A673 (cell line): ENCODE measurements at regions not wholly inside any gene's neighbourhood (a gene's known extent, or its start where the extent isn't known, plus 50 kb on each side); places are given as distances from the start of the nearest gene placed in this dataset.

Experiments used
- BruUV-seq: library from RNA; stranded (reverse); fragments of 400-500 nt; replicated peaks from 2 replicates; lab custom pipeline; 2021; lab: Mats Ljungman, UMichigan
- CTCF ChIA-PET: fragments of 300-600 bp; sonication (Branson Sonifier 250); formaldehyde crosslinking; loops from one replicate; lab custom pipeline; 2022; ENCODE audit warnings: antibody characterized with exemption; lab: Charles Lee
- POLR2A ChIA-PET: fragments of 300-600 bp; sonication (Branson Sonifier 250); formaldehyde crosslinking; loops from one replicate; lab custom pipeline; 2022; ENCODE audit warnings: antibody characterized with exemption; ENCODE audit not compliant: low non-redundant PET; lab: Charles Lee
- DNase-seq: peaks from one replicate; pipeline ENCODE4 v3.0.0-alpha.2; 2015; ENCODE audit warnings: low spot score
- H3K27ac ChIP-seq: fragments of 200-600 bp; sonication (generic); 2 replicates; pipeline ENCODE4 v1.5.1; 2016; ENCODE audit warnings: mixed run types, low read depth, mild to moderate bottlenecking, mixed read lengths, antibody characterized with exemption, low read length; ENCODE audit not compliant: poor library complexity, severe bottlenecking
- H3K27me3 ChIP-seq: fragments of 200-600 bp; sonication (generic); replicated peaks from 2 replicates; pipeline ENCODE4 v1.6.1; 2017; ENCODE audit warnings: mixed run types, low read depth, mild to moderate bottlenecking, mixed read lengths, antibody characterized with exemption, low read length; ENCODE audit not compliant: insufficient read depth, poor library complexity
- H3K36me3 ChIP-seq: fragments of 200-600 bp; sonication (generic); 2 replicates; pipeline ENCODE4 v1.6.1; 2016; ENCODE audit warnings: mixed run types, mild to moderate bottlenecking, mixed read lengths, antibody characterized with exemption, low read length; ENCODE audit not compliant: insufficient read depth, poor library complexity, severe bottlenecking
- H3K4me1 ChIP-seq: fragments of 200-600 bp; sonication (generic); 2 replicates; pipeline ENCODE4 v1.6.1; 2017; ENCODE audit warnings: mixed run types, mild to moderate bottlenecking, mixed read lengths, antibody characterized with exemption, low read length; ENCODE audit not compliant: insufficient read depth, poor library complexity, severe bottlenecking
- H3K4me3 ChIP-seq: fragments of 200-600 bp; sonication (generic); 2 replicates; pipeline ENCODE4 v1.5.1; 2016; ENCODE audit warnings: low read depth, mixed run types, mild to moderate bottlenecking, mixed read lengths, low read length; ENCODE audit not compliant: poor library complexity, severe bottlenecking
- H3K9me3 ChIP-seq: fragments of 200-600 bp; sonication (generic); 2 replicates; pipeline ENCODE4 v1.6.1; 2016; ENCODE audit warnings: mixed run types, low read depth, mild to moderate bottlenecking, mixed read lengths, antibody characterized with exemption, low read length; ENCODE audit not compliant: poor library complexity, severe bottlenecking
- EZH2 ChIP-seq: fragments of 200-600 bp; sonication (generic); IDR thresholded peaks from 2 replicates; pipeline ENCODE4 v1.6.1; 2017; ENCODE audit warnings: borderline replicate concordance, low read depth, mild to moderate bottlenecking, mixed read lengths, antibody characterized with exemption, low read length; ENCODE audit not compliant: poor library complexity, severe bottlenecking
- intact Hi-C: fragments of 100-400 bp; cut with micrococcal nuclease; formaldehyde crosslinking; loops from one replicate; pipeline ENCODE4 v1.10.0; 2022; ENCODE audit not compliant: unreplicated experiment
- TF ChIP-seq, protein P1 (sequence below): fragments of 300-800, 200-600 bp; sonication (generic); conservative IDR thresholded peaks from 2 replicates; pipeline ENCODE4 v1.5.1; 2017; ENCODE audit warnings: low read depth, mild to moderate bottlenecking, antibody characterized with exemption, low read length, moderate library complexity, mixed read lengths

- no peaks in the 10 kb centered on the region for H3K4me1 ChIP-seq
- no peaks in the 10 kb centered on the region for H3K9me3 ChIP-seq
- intact Hi-C loops, result no loop called here
- POLR2A ChIA-PET, result no interaction called here
- BruUV-seq, result no TSS peak
- no peak overlapping the region for H3K4me3 ChIP-seq
- CTCF ChIA-PET, result no interaction called here
- no peak for DNase-seq
- no peaks in the 10 kb centered on the region for H3K36me3 ChIP-seq
- no peak overlapping the region for H3K27ac ChIP-seq
- H3K27me3 ChIP-seq, result peaks cover 7% of the 10 kb centered on the region
- no peak for TF ChIP-seq EZH2
- TF ChIP-seq, protein P1, sequence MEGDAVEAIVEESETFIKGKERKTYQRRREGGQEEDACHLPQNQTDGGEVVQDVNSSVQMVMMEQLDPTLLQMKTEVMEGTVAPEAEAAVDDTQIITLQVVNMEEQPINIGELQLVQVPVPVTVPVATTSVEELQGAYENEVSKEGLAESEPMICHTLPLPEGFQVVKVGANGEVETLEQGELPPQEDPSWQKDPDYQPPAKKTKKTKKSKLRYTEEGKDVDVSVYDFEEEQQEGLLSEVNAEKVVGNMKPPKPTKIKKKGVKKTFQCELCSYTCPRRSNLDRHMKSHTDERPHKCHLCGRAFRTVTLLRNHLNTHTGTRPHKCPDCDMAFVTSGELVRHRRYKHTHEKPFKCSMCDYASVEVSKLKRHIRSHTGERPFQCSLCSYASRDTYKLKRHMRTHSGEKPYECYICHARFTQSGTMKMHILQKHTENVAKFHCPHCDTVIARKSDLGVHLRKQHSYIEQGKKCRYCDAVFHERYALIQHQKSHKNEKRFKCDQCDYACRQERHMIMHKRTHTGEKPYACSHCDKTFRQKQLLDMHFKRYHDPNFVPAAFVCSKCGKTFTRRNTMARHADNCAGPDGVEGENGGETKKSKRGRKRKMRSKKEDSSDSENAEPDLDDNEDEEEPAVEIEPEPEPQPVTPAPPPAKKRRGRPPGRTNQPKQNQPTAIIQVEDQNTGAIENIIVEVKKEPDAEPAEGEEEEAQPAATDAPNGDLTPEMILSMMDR, result no peak
Measured at GRCh38 chr12:103114296-103115055, 157.0 kb downstream of the ASCL1 start.

DNA sequence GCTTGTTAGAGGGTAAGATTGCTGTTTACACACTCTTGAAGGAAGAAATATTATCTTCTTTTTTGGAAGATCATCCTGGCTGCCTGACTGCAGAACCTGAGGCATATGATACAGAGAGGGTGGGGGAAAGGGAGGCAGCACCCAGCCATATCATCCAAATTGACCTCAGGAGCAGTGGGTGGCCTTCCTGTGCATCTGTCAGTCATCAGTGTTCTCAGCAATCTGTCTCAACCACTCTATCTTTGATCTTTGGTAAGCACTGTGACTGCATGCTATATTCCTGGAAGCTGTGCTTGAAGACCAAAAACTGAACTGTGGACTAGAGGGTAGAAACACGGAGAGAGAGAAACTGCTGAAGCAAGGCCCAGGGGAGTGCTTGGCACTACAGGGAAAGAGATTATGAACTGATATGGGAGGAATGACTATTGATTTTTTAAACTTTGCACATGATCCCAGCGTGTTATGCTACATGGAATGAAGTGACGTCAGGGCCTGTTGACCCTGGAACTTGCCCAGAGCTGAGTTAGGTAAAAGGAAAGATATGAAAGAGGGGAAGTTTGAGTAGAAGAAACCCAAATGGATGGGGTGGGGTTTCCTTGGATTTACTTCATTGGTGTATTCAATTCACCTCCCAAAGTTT is 171.5 kb downstream of the ASCL1 start:
- Histone ChIP-seq H3K27ac (no peak overlapping the region), H3K4me1 (no peaks in the 10 kb centered on the region), H3K9me3 (no peaks in the 10 kb centered on the region), H3K36me3 (no peaks in the 10 kb centered on the region), H3K27me3 (no peaks in the 10 kb centered on the region), H3K4me3 (no peak overlapping the region)
- intact Hi-C loops, result no loop called here
- no peak for TF ChIP-seq EZH2
- TF ChIP-seq, protein P1, result no peak
- POLR2A ChIA-PET, result no interaction called here
- DNase-seq, result peak; percentile 3
- BruUV-seq, result no TSS peak
- CTCF ChIA-PET, result no interaction called here

DNA sequence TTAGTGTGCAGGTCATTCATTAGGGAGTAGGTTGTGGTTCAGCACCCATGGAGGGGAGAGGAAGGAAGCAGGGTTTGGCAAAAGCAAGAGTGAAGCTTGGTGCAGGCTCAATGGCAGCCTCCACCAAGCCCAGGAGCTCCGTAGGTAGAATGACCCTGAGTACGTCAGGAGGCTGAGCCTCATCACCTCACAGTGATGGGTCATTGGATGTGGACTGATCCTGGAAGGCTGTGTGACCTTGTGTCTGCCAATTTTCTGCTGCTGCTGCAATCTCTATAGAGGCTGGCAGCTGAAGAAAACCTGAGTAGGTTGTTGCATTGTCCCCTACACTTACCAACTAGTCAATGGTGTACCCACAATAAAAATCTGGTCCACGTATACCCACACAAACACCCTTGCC is 173.1 kb downstream of the ASCL1 start:
- Histone ChIP-seq H3K36me3 (no peaks in the 10 kb centered on the region), H3K9me3 (no peaks in the 10 kb centered on the region), H3K27ac (no peak overlapping the region), H3K4me3 (no peak overlapping the region), H3K27me3 (no peaks in the 10 kb centered on the region), H3K4me1 (no peaks in the 10 kb centered on the region)
- BruUV-seq, result no TSS peak
- ChIA-PET POLR2A (no interaction called here), CTCF (no interaction called here)
- intact Hi-C loops, result no loop called here
- DNase-seq, result no peak
- no peak for TF ChIP-seq EZH2
- TF ChIP-seq, protein P1, result no peak
